SU-DHL-6 (cell line): ENCODE measurements at regions not wholly inside any gene's neighbourhood (a gene's known extent, or its start where the extent isn't known, plus 50 kb on each side); places are given as distances from the start of the nearest gene placed in this dataset.

Experiments used
- H2AFZ ChIP-seq: fragments of 200-600 bp; sonication (generic); 2 replicates; pipeline ENCODE4 v1.6.1; 2014; ENCODE audit warnings: low read depth, mild to moderate bottlenecking, moderate library complexity, mixed read lengths, antibody characterized with exemption, low read length; ENCODE audit not compliant: severe bottlenecking
- H3F3A ChIP-seq: fragments of 200-600 bp; shearing (Covaris generic); 2 replicates; pipeline ENCODE4 v1.6.0; 2016; ENCODE audit warnings: antibody characterized with exemption, mild to moderate bottlenecking; ENCODE audit not compliant: insufficient read depth
- H3K27ac ChIP-seq: fragments of 200-600 bp; sonication (generic); 2 replicates; pipeline ENCODE4 v1.5.1; 2016; ENCODE audit warnings: low read depth, mild to moderate bottlenecking, low read length, moderate library complexity, mixed read lengths
- H3K27me3 ChIP-seq: fragments of 200-600 bp; sonication (generic), shearing (Covaris generic); 2 replicates; pipeline ENCODE4 v1.6.0; 2014; ENCODE audit warnings: mild to moderate bottlenecking, low read length
- H3K36me3 ChIP-seq: fragments of 200-600 bp; sonication (generic); 2 replicates; pipeline ENCODE4 v1.6.1; 2014; ENCODE audit warnings: mild to moderate bottlenecking, low read length, mixed read lengths
- H3K4me2 ChIP-seq: fragments of 300-600, 200-600 bp; shearing (Covaris generic), sonication (generic); 2 replicates; pipeline ENCODE4 v1.6.0; 2014; ENCODE audit warnings: low read length, low read depth, mild to moderate bottlenecking; ENCODE audit not compliant: poor library complexity, severe bottlenecking
- H3K4me3 ChIP-seq: fragments of 200-600 bp; sonication (generic); 2 replicates; pipeline ENCODE4 v1.5.1; 2014; ENCODE audit warnings: antibody characterized with exemption, low read length, mild to moderate bottlenecking, mixed read lengths; ENCODE audit not compliant: insufficient read depth, poor library complexity, severe bottlenecking
- H3K79me2 ChIP-seq: fragments of 200-600 bp; sonication (generic); 2 replicates; pipeline ENCODE4 v1.6.1; 2014; ENCODE audit warnings: mild to moderate bottlenecking, low read length, moderate library complexity; ENCODE audit not compliant: insufficient read depth
- H3K9ac ChIP-seq: fragments of 200-600 bp; sonication (generic); 2 replicates; pipeline ENCODE4 v1.7.0; 2014; ENCODE audit warnings: mild to moderate bottlenecking, low read length
- H3K9me2 ChIP-seq: fragments of 200-600 bp; sonication (generic); replicated peaks from 2 replicates; pipeline ENCODE4 v1.6.1; 2014; ENCODE audit warnings: low read length; ENCODE audit not compliant: insufficient read depth
- H3K9me3 ChIP-seq: fragments of 200-600 bp; sonication (generic); 2 replicates; pipeline ENCODE4 v1.6.1; 2014; ENCODE audit warnings: low read length, mixed read lengths; ENCODE audit not compliant: insufficient read depth
- H4K20me1 ChIP-seq: fragments of 200-600 bp; sonication (generic); 2 replicates; pipeline ENCODE4 v1.6.1; 2014; ENCODE audit warnings: low read depth, mild to moderate bottlenecking, antibody characterized with exemption, low read length, moderate library complexity, mixed read lengths
- CTCF ChIP-seq: fragments of 200-600 bp; sonication (generic); IDR thresholded peaks from one replicate; pipeline ENCODE4 v1.5.1; 2017; ENCODE audit warnings: antibody characterized with exemption, mild to moderate bottlenecking, low read length, moderate library complexity; ENCODE audit not compliant: insufficient read depth, poor library complexity, severe bottlenecking
- EZH2phosphoT487 ChIP-seq: fragments of 200-600 bp; sonication (generic), shearing (Covaris generic); conservative IDR thresholded peaks from 2 replicates; pipeline ENCODE4 v1.6.1; 2018; ENCODE audit warnings: mild to moderate bottlenecking, antibody characterized with exemption, low read length, moderate library complexity, mixed read lengths

- no peak overlapping the region for H3K4me3 ChIP-seq
- H4K20me1 ChIP-seq = no peaks in the 10 kb centered on the region
- no peak overlapping the region for H2AFZ ChIP-seq
- no peak overlapping the region for H3K27ac ChIP-seq
- H3F3A ChIP-seq = no peaks in the 10 kb centered on the region
- H3K79me2 ChIP-seq = no peaks in the 10 kb centered on the region
- H3K27me3 ChIP-seq = no peaks in the 10 kb centered on the region
- H3K9me3 ChIP-seq = no peaks in the 10 kb centered on the region
- H3K36me3 ChIP-seq = no peaks in the 10 kb centered on the region
- no peak for TF ChIP-seq EZH2phosphoT487
- TF ChIP-seq CTCF = no peak
- no peak overlapping the region for H3K4me2 ChIP-seq
- no peaks in the 10 kb centered on the region for H3K9me2 ChIP-seq
- no peak overlapping the region for H3K9ac ChIP-seq
Measured at GRCh38 chr6:131419702-131420101, 153.3 kb upstream of the ARG1 start.

GRCh38 chr6:131424016-131424415, 149.0 kb upstream of the ARG1 start:
- no peak overlapping the region for H3K4me2 ChIP-seq
- H3K36me3 ChIP-seq = no peaks in the 10 kb centered on the region
- no peak overlapping the region for H3K4me3 ChIP-seq
- H3K9me3 ChIP-seq = no peaks in the 10 kb centered on the region
- no peak overlapping the region for H3K9ac ChIP-seq
- no peaks in the 10 kb centered on the region for H3K27me3 ChIP-seq
- H3K79me2 ChIP-seq = no peaks in the 10 kb centered on the region
- no peak overlapping the region for H3K27ac ChIP-seq
- no peaks in the 10 kb centered on the region for H3K9me2 ChIP-seq
- H3F3A ChIP-seq = no peaks in the 10 kb centered on the region
- no peaks in the 10 kb centered on the region for H4K20me1 ChIP-seq
- no peak overlapping the region for H2AFZ ChIP-seq
- TF ChIP-seq CTCF = no peak
- no peak for TF ChIP-seq EZH2phosphoT487

- Histone ChIP-seq H3K27ac (no peak overlapping the region), H3K4me2 (no peak overlapping the region), H3K4me3 (no peak overlapping the region), H3K9me3 (no peaks in the 10 kb centered on the region), H3K79me2 (no peaks in the 10 kb centered on the region), H3K36me3 (no peaks in the 10 kb centered on the region), H3K9me2 (no peaks in the 10 kb centered on the region), H3K27me3 (no peaks in the 10 kb centered on the region), H2AFZ (no peak overlapping the region), H3F3A (no peaks in the 10 kb centered on the region), H3K9ac (no peak overlapping the region), H4K20me1 (no peaks in the 10 kb centered on the region)
- no peak for TF ChIP-seq EZH2phosphoT487
- no peak for TF ChIP-seq CTCF
Measured at GRCh38 chr6:131424475-131424874, 148.6 kb upstream of the ARG1 start.
